Mesodermal cell (in vitro differentiated cells): ENCODE measurements at regions not wholly inside any gene's neighbourhood (a gene's known extent, or its start where the extent isn't known, plus 50 kb on each side); places are given as distances from the start of the nearest gene placed in this dataset.

ENCODE experiments used
- H3K27ac ChIP-seq: 2 replicates; pipeline ENCODE4 v1.7.0; 2013; ENCODE audit warnings: mild to moderate bottlenecking, low read depth, low read length, moderate library complexity; ENCODE audit not compliant: severe bottlenecking
- H3K36me3 ChIP-seq: 2 replicates; pipeline ENCODE4 v1.7.1; 2013; ENCODE audit warnings: mild to moderate bottlenecking, low read length, moderate library complexity; ENCODE audit not compliant: control insufficient read depth, insufficient read depth
- H3K4me1 ChIP-seq: one replicate; pipeline ENCODE4 v1.7.1; 2013; ENCODE audit warnings: mild to moderate bottlenecking, low read length; ENCODE audit not compliant: insufficient read depth, control insufficient read depth, poor library complexity, severe bottlenecking
- H3K4me3 ChIP-seq: 2 replicates; pipeline ENCODE4 v1.7.0; 2013; ENCODE audit warnings: low read length, control low read depth, mild to moderate bottlenecking; ENCODE audit not compliant: insufficient read depth, poor library complexity, severe bottlenecking; ENCODE audit errors: extremely low read depth
- H3K9me3 ChIP-seq: 2 replicates; pipeline ENCODE4 v1.7.1; 2013; ENCODE audit warnings: mild to moderate bottlenecking, low read length, moderate library complexity; ENCODE audit not compliant: control insufficient read depth
- WGBS, 2 experiments: methylation state at CpG; one replicate each; pipeline ENCODE4 v1.1.5; 2013; ENCODE audit warnings: missing lambda C conversion rate in 2 of 2; ENCODE audit not compliant: insufficient coverage in 2 of 2; 5-methylcytosine and 5-hydroxymethylcytosine counted together

GRCh38 chr11:122276221-122276620, 160.2 kb upstream of the BLID start:
- no peaks in the 10 kb centered on the region for H3K9me3 ChIP-seq
- H3K27ac ChIP-seq = no peak overlapping the region
- H3K4me1 ChIP-seq = peaks cover 4% of the 10 kb centered on the region
- no CpG with 5 or more reads among the region's 1 CpG for WGBS, 2 experiments
- no peak overlapping the region for H3K4me3 ChIP-seq
- H3K36me3 ChIP-seq = no peaks in the 10 kb centered on the region

GRCh38 chr11:122275508-122275907, 159.5 kb upstream of the BLID start:
- Histone ChIP-seq H3K36me3 (no peaks in the 10 kb centered on the region), H3K9me3 (no peaks in the 10 kb centered on the region), H3K4me3 (no peak overlapping the region), H3K4me1 (peaks cover 4% of the 10 kb centered on the region), H3K27ac (no peak overlapping the region)
- WGBS, 2 experiments = 60 to 96% methylated on average over 2 to 3 of the region's 4 CpGs

- H3K27ac ChIP-seq = peak overlapping the region; percentile 7
- H3K4me1 ChIP-seq = peaks cover 4% of the 10 kb centered on the region
- no peaks in the 10 kb centered on the region for H3K36me3 ChIP-seq
- H3K4me3 ChIP-seq = no peak overlapping the region
- 100% methylated on average over 1 of the region's 3 CpGs for WGBS, 2 experiments
- no peaks in the 10 kb centered on the region for H3K9me3 ChIP-seq
These were observed 157.6 kb upstream of the BLID start for GRCh38 chr11:122273476-122274191.

- no peak overlapping the region for H3K27ac ChIP-seq
- peaks cover 4% of the 10 kb centered on the region for H3K4me1 ChIP-seq
- no peaks in the 10 kb centered on the region for H3K36me3 ChIP-seq
- H3K4me3 ChIP-seq = no peak overlapping the region
- 71 to 88% methylated on average over 1 of the region's 4 CpGs for WGBS, 2 experiments
- no peaks in the 10 kb centered on the region for H3K9me3 ChIP-seq
These were observed 155.7 kb upstream of the BLID start for GRCh38 chr11:122271745-122272144.

- no peak overlapping the region for H3K4me3 ChIP-seq
- H3K27ac ChIP-seq = no peak overlapping the region
- 85 to 100% methylated on average over 2 to 3 of the region's 5 CpGs for WGBS, 2 experiments
These were observed 155.1 kb upstream of the BLID start for GRCh38 chr11:122271137-122271536.

GRCh38 chr11:122270535-122270934, 154.5 kb upstream of the BLID start:
- WGBS, 2 experiments = 55% methylated on average over 1 of the region's 3 CpGs; no CpG with 5 or more reads in 1 of the 2 experiments
- Histone ChIP-seq H3K9me3 (no peaks in the 10 kb centered on the region), H3K4me3 (no peak overlapping the region), H3K36me3 (no peaks in the 10 kb centered on the region), H3K27ac (no peak overlapping the region), H3K4me1 (peaks cover 4% of the 10 kb centered on the region)

More at GRCh38 chr11:122271137-122271536, 155.1 kb upstream of the BLID start:
- Histone ChIP-seq H3K36me3 (no peaks in the 10 kb centered on the region), H3K9me3 (no peaks in the 10 kb centered on the region), H3K4me1 (peaks cover 4% of the 10 kb centered on the region)

GRCh38 chr11:122269824-122270223, 153.8 kb upstream of the BLID start:
- H3K36me3 ChIP-seq = no peaks in the 10 kb centered on the region
- no peaks in the 10 kb centered on the region for H3K9me3 ChIP-seq
- no peak overlapping the region for H3K27ac ChIP-seq
- 89 to 91% methylated on average over 2 to 4 of the region's 4 CpGs for WGBS, 2 experiments
- no peak overlapping the region for H3K4me3 ChIP-seq
- H3K4me1 ChIP-seq = peaks cover 4% of the 10 kb centered on the region

- peaks cover 4% of the 10 kb centered on the region for H3K4me1 ChIP-seq
- no peaks in the 10 kb centered on the region for H3K36me3 ChIP-seq
- H3K9me3 ChIP-seq = no peaks in the 10 kb centered on the region
- no peak overlapping the region for H3K4me3 ChIP-seq
- 89 to 99% methylated on average over 4 of the region's 6 CpGs for WGBS, 2 experiments
- no peak overlapping the region for H3K27ac ChIP-seq
These were observed 152.7 kb upstream of the BLID start for GRCh38 chr11:122268601-122269130.

- Histone ChIP-seq H3K27ac (no peak overlapping the region), H3K9me3 (no peaks in the 10 kb centered on the region), H3K4me1 (no peaks in the 10 kb centered on the region), H3K4me3 (no peak overlapping the region), H3K36me3 (no peaks in the 10 kb centered on the region)
- 56 to 60% methylated on average over 1 to 2 of the region's 2 CpGs for WGBS, 2 experiments
These were observed 151.6 kb upstream of the BLID start for GRCh38 chr11:122267602-122268001.

- no peaks in the 10 kb centered on the region for H3K9me3 ChIP-seq
- H3K27ac ChIP-seq = no peak overlapping the region
- 67 to 91% methylated on average over 1 of the region's 2 CpGs for WGBS, 2 experiments
- H3K4me3 ChIP-seq = no peak overlapping the region
- H3K4me1 ChIP-seq = no peaks in the 10 kb centered on the region
- H3K36me3 ChIP-seq = no peaks in the 10 kb centered on the region
These were observed 150.0 kb upstream of the BLID start for GRCh38 chr11:122265981-122266380.

GRCh38 chr11:122264121-122264520, 148.1 kb upstream of the BLID start:
- WGBS, 2 experiments = 100% methylated on average over 3 to 4 of the region's 4 CpGs
- H3K27ac ChIP-seq = no peak overlapping the region
- no peaks in the 10 kb centered on the region for H3K36me3 ChIP-seq
- no peaks in the 10 kb centered on the region for H3K9me3 ChIP-seq
- H3K4me3 ChIP-seq = no peak overlapping the region
- no peaks in the 10 kb centered on the region for H3K4me1 ChIP-seq
